LNCaP clone FGC (cell line): ENCODE measurements at regions not wholly inside any gene's neighbourhood (a gene's known extent, or its start where the extent isn't known, plus 50 kb on each side); places are given as distances from the start of the nearest gene placed in this dataset.
"Not testable (repeated sequence)": the region's sequence is repeated elsewhere in the genome, so short reads cannot be mapped to it uniquely, and the experiment has no call there.

Source experiments
- DNase-seq: peaks from one replicate; pipeline ENCODE4 v3.0.0-alpha.2; 2011; ENCODE audit warnings: low read depth
- H3K4me3 ChIP-seq: 2 replicates; pipeline ENCODE4 v1.5.1; 2011; ENCODE audit warnings: mild to moderate bottlenecking, low read depth, low read length, control low read depth
- TF ChIP-seq, protein P1 (sequence below): IDR thresholded peaks from 2 replicates; pipeline ENCODE4 v1.5.1; 2012; ENCODE audit warnings: mild to moderate bottlenecking; ENCODE audit not compliant: control insufficient read depth, insufficient read depth; ENCODE audit errors: extremely low read depth

GRCh38 chr7:36051501-36051900 is 101.6 kb upstream of the EEPD1 start:
- TF ChIP-seq, protein P1, sequence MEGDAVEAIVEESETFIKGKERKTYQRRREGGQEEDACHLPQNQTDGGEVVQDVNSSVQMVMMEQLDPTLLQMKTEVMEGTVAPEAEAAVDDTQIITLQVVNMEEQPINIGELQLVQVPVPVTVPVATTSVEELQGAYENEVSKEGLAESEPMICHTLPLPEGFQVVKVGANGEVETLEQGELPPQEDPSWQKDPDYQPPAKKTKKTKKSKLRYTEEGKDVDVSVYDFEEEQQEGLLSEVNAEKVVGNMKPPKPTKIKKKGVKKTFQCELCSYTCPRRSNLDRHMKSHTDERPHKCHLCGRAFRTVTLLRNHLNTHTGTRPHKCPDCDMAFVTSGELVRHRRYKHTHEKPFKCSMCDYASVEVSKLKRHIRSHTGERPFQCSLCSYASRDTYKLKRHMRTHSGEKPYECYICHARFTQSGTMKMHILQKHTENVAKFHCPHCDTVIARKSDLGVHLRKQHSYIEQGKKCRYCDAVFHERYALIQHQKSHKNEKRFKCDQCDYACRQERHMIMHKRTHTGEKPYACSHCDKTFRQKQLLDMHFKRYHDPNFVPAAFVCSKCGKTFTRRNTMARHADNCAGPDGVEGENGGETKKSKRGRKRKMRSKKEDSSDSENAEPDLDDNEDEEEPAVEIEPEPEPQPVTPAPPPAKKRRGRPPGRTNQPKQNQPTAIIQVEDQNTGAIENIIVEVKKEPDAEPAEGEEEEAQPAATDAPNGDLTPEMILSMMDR: no peak
- no peak for DNase-seq
- H3K4me3 ChIP-seq: no peak overlapping the region

GRCh38 chr7:36053589-36053988 is 99.5 kb upstream of the EEPD1 start:
- H3K4me3 ChIP-seq: no peak overlapping the region
- DNase-seq: no peak
- TF ChIP-seq, protein P1: no peak

DNA sequence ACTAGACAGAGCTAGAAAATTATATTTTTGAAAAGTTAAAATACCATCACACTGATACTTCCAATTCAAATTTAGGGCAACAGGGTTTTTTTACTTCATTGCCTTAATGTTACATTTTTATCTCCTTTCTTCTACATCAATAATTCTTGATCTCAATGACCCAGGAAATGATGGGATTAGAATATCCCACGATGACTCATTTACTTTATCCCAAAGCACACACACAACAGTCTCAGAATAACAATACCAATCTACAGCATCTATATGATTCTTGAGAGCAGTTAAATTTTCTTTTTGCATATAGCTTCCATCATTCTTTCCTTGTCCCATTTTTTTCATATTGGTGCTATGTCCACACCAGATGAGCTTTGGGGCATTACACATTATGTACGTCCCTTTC is 98.4 kb upstream of the EEPD1 start:
- DNase-seq: no peak
- TF ChIP-seq, protein P1: no peak
- H3K4me3 ChIP-seq: no peak overlapping the region

DNA sequence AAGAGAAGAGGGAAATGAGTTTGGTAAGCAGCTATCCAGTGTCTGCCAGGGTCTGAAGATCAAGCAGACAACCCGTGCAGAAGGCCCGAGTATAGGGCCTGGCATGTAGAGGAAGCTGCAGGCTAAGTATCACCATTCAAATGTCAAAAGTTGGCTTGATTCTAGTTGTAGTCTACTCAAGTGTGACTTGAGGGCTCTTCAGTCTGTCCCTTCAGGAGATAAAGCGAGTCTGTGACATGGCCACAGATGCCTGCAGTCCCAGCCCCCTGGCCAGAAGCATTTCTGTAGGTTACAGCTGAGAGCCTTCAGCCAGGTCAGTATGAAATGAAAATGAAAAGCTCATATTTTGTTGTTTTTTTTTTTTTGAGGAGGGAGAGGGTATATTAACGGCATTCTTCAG is 97.8 kb upstream of the EEPD1 start:
- DNase-seq: no peak
- TF ChIP-seq, protein P1: no peak
- no peak overlapping the region for H3K4me3 ChIP-seq

DNA sequence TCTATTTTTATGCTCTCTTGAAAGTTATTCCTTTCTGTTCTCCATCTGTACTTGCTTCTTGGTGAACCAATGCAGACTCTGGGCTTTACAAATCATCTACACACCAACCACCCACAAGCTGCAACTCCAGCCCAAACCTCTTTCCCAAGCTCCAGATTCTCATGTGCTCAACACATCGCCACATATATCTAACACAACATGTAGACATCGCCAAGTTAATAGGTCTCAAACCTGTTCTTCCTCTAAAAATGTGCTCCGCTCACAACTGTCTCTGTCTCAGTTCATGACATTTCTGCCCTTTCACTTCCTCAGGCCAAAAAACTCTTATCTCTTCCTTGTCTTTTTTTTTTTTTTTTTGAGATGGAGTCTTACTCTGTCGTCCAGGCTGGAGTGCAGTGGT is 95.7 kb upstream of the EEPD1 start:
- no peak overlapping the region for H3K4me3 ChIP-seq
- no peak for DNase-seq
- TF ChIP-seq, protein P1: no peak

GRCh38 chr7:36058020-36058592 is 94.9 kb upstream of the EEPD1 start:
- DNase-seq: no peak
- H3K4me3 ChIP-seq: no peak overlapping the region
- TF ChIP-seq, protein P1: no peak

DNA sequence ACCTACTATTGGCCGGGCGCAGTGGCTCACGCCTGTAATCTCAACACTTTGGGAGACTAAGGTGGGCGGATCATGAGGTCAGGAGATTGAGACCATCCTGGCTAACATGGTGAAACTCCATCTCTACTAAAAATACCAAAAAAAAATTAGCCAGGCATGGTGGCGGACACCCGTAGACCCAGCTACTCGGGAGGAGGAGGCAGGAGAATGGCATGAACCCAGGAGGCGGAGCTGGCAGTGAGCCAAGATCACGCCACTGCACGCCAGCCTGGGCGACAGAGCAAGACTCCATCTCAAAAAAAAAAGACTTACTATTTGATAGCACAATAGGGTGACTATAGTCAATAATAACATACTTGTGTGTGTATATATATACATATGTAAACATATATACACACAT is 92.7 kb upstream of the EEPD1 start:
- not testable (repeated sequence) for DNase-seq, H3K4me3 ChIP-seq
